ENCODE measurements at regions not wholly inside any gene's neighbourhood (a gene's known extent, or its start where the extent isn't known, plus 50 kb on each side); places are given as distances from the start of the nearest gene placed in this dataset.

DNA sequence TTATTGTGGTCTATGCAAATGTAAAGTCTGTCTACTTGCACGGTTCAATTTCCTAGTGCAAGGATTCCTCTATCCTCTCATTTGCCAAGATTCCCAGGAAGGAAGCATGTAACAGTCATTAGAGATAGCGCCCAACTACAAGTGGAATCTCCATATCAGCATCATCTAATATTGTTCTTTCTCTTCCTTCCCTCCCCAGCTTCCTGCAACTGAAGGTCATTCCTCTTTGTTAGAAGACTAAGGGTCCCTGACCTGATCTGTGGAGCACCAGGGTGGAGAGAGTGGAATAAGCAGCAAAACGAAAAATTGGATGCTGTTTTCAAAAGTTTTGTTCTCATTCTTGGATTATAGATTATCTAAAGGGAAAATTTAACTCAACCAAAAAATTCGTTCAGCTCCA, 714.0 kb downstream of the DIAPH3 start:
- TF ChIP-seq KLF16 (CRISPR knock-in tag; IDR thresholded peaks at IDR 0.05) = no peak
- no peak for TF ChIP-seq ESRRA (CRISPR knock-in tag; IDR thresholded peaks at IDR 0.05; ENCODE audit: low read depth)
- TF ChIP-seq, protein P1, sequence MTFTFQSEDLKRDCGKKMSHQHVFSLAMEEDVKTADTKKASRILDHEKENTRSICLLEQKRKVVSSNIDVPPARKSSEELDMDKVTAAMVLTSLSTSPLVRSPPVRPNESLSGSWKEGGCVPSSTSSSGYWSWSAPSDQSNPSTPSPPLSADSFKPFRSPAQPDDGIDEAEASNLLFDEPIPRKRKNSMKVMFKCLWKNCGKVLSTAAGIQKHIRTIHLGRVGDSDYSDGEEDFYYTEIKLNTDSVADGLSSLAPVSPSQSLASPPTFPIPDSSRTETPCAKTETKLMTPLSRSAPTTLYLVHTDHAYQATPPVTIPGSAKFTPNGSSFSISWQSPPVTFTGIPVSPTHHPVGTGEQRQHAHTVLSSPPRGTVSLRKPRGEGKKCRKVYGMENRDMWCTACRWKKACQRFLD (CRISPR knock-in tag; IDR thresholded peaks at IDR 0.05; ENCODE audit: borderline replicate concordance) = no peak
- TF ChIP-seq, protein P2, sequence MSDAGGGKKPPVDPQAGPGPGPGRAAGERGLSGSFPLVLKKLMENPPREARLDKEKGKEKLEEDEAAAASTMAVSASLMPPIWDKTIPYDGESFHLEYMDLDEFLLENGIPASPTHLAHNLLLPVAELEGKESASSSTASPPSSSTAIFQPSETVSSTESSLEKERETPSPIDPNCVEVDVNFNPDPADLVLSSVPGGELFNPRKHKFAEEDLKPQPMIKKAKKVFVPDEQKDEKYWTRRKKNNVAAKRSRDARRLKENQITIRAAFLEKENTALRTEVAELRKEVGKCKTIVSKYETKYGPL (CRISPR knock-in tag; IDR thresholded peaks at IDR 0.05) = no peak
- TF ChIP-seq, protein P3, sequence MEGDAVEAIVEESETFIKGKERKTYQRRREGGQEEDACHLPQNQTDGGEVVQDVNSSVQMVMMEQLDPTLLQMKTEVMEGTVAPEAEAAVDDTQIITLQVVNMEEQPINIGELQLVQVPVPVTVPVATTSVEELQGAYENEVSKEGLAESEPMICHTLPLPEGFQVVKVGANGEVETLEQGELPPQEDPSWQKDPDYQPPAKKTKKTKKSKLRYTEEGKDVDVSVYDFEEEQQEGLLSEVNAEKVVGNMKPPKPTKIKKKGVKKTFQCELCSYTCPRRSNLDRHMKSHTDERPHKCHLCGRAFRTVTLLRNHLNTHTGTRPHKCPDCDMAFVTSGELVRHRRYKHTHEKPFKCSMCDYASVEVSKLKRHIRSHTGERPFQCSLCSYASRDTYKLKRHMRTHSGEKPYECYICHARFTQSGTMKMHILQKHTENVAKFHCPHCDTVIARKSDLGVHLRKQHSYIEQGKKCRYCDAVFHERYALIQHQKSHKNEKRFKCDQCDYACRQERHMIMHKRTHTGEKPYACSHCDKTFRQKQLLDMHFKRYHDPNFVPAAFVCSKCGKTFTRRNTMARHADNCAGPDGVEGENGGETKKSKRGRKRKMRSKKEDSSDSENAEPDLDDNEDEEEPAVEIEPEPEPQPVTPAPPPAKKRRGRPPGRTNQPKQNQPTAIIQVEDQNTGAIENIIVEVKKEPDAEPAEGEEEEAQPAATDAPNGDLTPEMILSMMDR (CRISPR knock-in tag; IDR thresholded peaks at IDR 0.05) = no peak
- no peak for TF ChIP-seq RAD21 (CRISPR knock-in tag; IDR thresholded peaks at IDR 0.05)
- no peak for TF ChIP-seq ZZZ3 (CRISPR knock-in tag; IDR thresholded peaks at IDR 0.05; ENCODE audit: borderline replicate concordance)
- TF ChIP-seq YEATS4 (CRISPR knock-in tag; IDR thresholded peaks at IDR 0.05; ENCODE audit: borderline replicate concordance) = no peak
- TF ChIP-seq CBFB (CRISPR knock-in tag; IDR thresholded peaks at IDR 0.05) = no peak
- no peak for TF ChIP-seq SALL2 (CRISPR knock-in tag; IDR thresholded peaks at IDR 0.05)
- no peak for TF ChIP-seq TARDBP (CRISPR knock-in tag; IDR thresholded peaks at IDR 0.05)
- no peak for TF ChIP-seq ONECUT2 (CRISPR knock-in tag; IDR thresholded peaks at IDR 0.05)

Measured in HepG2 (cell line).